ENCODE measurements at regions not wholly inside any gene's neighbourhood (a gene's known extent, or its start where the extent isn't known, plus 50 kb on each side); places are given as distances from the start of the nearest gene placed in this dataset.

DNA sequence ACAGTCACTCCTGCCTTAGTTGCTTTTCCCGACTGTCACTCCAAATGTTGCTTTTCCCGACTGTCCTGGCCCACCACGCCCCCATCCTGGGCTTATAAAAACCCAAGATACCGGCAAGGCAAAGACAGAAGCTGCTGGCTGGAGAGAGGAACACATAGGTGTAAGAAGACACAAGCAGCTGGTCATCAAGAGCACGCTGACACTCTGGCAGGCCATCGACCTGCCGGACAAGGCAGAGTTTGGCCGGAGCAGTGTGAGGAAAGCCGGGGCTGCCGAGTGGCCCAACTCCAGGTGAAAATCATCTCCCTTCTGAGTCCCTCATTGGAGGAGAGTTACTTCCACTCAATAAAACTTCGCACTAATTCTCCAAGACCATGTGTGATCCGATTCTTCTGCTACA, 349.5 kb downstream of the SLITRK1 start:
- no peak overlapping the region for H3K4me3 ChIP-seq
- no peaks in the 10 kb centered on the region for H3K9me3 ChIP-seq
- H3K27ac ChIP-seq: no peak overlapping the region
- ATAC-seq: no peak
- H3K4me1 ChIP-seq: no peaks in the 10 kb centered on the region
- WGBS, 2 donors (ENCODE audit: low coverage in 1 of 2): 92 to 94% methylated on average over 3 to 11 of the region's 12 CpGs
- TF ChIP-seq POLR2A (IDR thresholded peaks at IDR 0.05) (no peak), EP300 (IDR thresholded peaks at IDR 0.05) (no peak), POLR2AphosphoS5 (IDR thresholded peaks at IDR 0.05) (no peak)
- TF ChIP-seq, protein P1, sequence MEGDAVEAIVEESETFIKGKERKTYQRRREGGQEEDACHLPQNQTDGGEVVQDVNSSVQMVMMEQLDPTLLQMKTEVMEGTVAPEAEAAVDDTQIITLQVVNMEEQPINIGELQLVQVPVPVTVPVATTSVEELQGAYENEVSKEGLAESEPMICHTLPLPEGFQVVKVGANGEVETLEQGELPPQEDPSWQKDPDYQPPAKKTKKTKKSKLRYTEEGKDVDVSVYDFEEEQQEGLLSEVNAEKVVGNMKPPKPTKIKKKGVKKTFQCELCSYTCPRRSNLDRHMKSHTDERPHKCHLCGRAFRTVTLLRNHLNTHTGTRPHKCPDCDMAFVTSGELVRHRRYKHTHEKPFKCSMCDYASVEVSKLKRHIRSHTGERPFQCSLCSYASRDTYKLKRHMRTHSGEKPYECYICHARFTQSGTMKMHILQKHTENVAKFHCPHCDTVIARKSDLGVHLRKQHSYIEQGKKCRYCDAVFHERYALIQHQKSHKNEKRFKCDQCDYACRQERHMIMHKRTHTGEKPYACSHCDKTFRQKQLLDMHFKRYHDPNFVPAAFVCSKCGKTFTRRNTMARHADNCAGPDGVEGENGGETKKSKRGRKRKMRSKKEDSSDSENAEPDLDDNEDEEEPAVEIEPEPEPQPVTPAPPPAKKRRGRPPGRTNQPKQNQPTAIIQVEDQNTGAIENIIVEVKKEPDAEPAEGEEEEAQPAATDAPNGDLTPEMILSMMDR (IDR thresholded peaks at IDR 0.05): no peak
- no peaks in the 10 kb centered on the region for H3K36me3 ChIP-seq
- H3K27me3 ChIP-seq: no peaks in the 10 kb centered on the region

DNA sequence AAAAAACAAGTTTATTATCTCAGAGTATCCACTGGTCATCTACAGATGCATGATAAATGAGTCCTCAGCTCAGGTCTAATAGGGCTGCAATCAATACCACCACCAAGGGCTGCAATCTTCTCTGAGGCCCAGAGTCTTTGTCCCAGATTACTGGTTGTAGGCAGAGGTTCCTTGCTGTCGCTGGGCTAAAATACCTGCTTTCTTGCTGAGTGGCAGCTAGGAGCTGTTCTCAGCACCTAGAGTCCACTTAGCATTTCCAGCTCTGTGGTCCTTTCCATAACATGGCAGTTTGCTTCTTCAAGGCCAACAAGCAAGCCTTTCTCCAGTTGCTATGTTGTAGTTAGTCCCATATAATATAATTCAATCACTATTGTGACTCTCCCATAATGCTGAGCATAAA, 351.3 kb downstream of the SLITRK1 start:
- ATAC-seq: no peak
- H3K4me3 ChIP-seq: no peak overlapping the region
- 20 to 57% methylated on average over 1 of the region's 1 CpG for WGBS, 2 donors (ENCODE audit: low coverage in 1 of 2)
- H3K27me3 ChIP-seq: no peaks in the 10 kb centered on the region
- no peaks in the 10 kb centered on the region for H3K4me1 ChIP-seq
- no peak overlapping the region for H3K27ac ChIP-seq
- TF ChIP-seq POLR2AphosphoS5 (IDR thresholded peaks at IDR 0.05) (no peak), POLR2A (IDR thresholded peaks at IDR 0.05) (no peak), EP300 (IDR thresholded peaks at IDR 0.05) (no peak)
- TF ChIP-seq, protein P1 (IDR thresholded peaks at IDR 0.05): no peak
- H3K36me3 ChIP-seq: no peaks in the 10 kb centered on the region
- H3K9me3 ChIP-seq: no peaks in the 10 kb centered on the region

DNA sequence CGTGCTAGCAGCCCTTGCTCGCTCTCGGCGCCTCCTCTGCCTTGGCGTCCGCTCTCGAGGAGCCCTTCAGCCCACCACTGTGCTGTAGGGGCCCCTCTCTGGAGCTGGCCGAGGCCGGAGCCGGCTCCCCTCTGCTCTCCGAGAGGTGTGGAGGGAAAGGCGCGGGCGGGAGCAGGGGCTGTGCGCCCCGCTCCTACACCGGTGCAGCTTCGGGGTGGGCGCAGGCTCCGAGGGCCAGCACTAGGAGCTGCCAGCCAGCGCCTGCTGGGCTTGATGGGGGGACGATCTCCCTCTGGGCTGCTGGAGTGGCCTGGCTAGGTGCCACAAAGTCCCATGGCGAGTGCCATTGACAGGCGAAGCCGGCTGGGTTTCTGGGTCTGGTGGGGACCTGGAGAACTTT, 365.5 kb downstream of the SLITRK1 start:
- WGBS, 2 donors (ENCODE audit: low coverage in 1 of 2): 87% methylated on average over 7 of the region's 25 CpGs; no CpG with 5 or more reads in 1 of the 2 donors
- H3K9me3 ChIP-seq: no peaks in the 10 kb centered on the region
- TF ChIP-seq, protein P1 (IDR thresholded peaks at IDR 0.05): no peak
- no peak for TF ChIP-seq POLR2A (IDR thresholded peaks at IDR 0.05)
- no peak for TF ChIP-seq POLR2AphosphoS5 (IDR thresholded peaks at IDR 0.05)
- TF ChIP-seq EP300 (IDR thresholded peaks at IDR 0.05): no peak
- no peak overlapping the region for H3K4me3 ChIP-seq
- no peak overlapping the region for H3K27ac ChIP-seq
- no peaks in the 10 kb centered on the region for H3K4me1 ChIP-seq
- no peak for ATAC-seq
- no peaks in the 10 kb centered on the region for H3K27me3 ChIP-seq
- no peaks in the 10 kb centered on the region for H3K36me3 ChIP-seq

DNA sequence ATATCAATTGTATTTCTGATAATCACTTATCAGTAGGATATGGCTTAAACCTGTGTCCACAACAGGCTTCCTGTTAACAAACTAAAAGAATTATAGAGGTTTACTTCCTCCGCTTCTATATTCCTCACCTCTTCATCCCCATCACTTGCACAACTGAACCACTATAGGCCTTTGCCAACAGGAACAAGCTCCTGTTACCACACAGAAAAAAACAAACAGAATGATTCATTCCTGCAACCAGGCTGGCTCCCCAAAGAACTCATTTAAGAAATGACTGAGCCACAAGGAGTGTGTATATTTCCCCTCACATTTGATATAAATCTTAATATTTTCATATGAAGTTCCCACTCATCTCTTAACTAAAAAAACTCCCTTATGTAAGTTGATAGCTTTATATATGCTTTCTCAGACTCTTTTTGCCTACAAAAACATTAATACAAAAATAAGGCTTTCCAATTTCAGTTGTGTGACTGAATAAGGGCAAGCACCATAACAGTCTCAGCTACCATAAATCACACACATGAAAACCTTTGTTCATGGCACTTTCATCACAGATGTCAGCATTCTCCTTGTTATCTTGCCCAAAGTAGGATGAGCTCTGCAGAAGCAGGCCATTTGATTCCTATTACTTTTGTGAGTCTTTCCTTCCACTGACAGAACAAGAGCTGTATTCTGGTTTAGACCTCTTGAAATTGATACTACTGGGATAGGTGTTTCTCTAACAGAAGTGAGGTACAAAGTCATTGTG, 366.8 kb downstream of the SLITRK1 start:
- Histone ChIP-seq H3K36me3 (no peaks in the 10 kb centered on the region), H3K27me3 (no peaks in the 10 kb centered on the region), H3K4me1 (no peaks in the 10 kb centered on the region), H3K9me3 (no peaks in the 10 kb centered on the region), H3K27ac (no peak overlapping the region), H3K4me3 (no peak overlapping the region)
- no peak for ATAC-seq
- TF ChIP-seq POLR2AphosphoS5 (IDR thresholded peaks at IDR 0.05) (no peak), EP300 (IDR thresholded peaks at IDR 0.05) (no peak)
- 70 to 83% methylated on average over 1 of the region's 1 CpG for WGBS, 2 donors (ENCODE audit: low coverage in 1 of 2)

GRCh38 chr13:83508771-83509301, 373.4 kb downstream of the SLITRK1 start:
- H3K4me3 ChIP-seq: no peak overlapping the region
- no peaks in the 10 kb centered on the region for H3K9me3 ChIP-seq
- H3K27ac ChIP-seq: no peak overlapping the region
- H3K36me3 ChIP-seq: no peaks in the 10 kb centered on the region
- TF ChIP-seq, protein P1 (IDR thresholded peaks at IDR 0.05): no peak
- no peak for TF ChIP-seq POLR2AphosphoS5 (IDR thresholded peaks at IDR 0.05)
- TF ChIP-seq POLR2A (IDR thresholded peaks at IDR 0.05): no peak
- no peak for TF ChIP-seq EP300 (IDR thresholded peaks at IDR 0.05)
- H3K27me3 ChIP-seq: no peaks in the 10 kb centered on the region
- no peaks in the 10 kb centered on the region for H3K4me1 ChIP-seq
- 9 to 19% methylated on average over 1 of the region's 1 CpG for WGBS, 2 donors (ENCODE audit: low coverage in 1 of 2)
- ATAC-seq: no peak

Data from gastroesophageal sphincter (tissue), 4 donors.